ENCODE measurements at regions not wholly inside any gene's neighbourhood (a gene's known extent, or its start where the extent isn't known, plus 50 kb on each side); places are given as distances from the start of the nearest gene placed in this dataset.
A peak's percentile ranks its signal among the peaks of the same experiment; 100 is the strongest.

DNA sequence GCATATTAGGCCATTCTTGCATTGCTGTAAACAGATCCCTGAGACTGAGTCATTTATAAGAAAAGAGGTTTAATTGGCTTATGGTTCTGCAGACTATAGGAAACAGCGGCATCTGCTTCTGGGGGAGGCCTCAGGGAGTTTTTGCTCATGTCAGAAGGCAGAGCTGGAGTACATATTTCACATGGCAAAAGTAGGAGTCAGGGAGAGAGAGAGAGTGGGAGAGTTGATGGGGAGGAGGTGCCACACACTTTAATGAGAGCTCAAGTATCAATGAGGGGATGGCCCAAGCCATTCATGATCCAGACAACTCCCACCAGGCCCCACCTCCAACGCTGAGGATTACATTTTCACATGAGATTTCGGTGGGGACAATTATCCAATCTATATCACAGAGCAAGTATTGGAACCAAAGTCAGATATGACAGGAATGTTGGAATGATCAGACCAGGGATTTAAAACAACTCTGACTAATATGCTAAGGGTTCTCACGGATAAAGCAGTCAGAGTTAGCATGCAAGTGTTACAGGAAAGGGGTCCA, 795.3 kb upstream of the CELF2 start:
- DNase-seq = no peak

- DNase-seq = no peak
These were observed 794.5 kb upstream of the CELF2 start for GRCh38 chr10:10223131-10223530.

DNA sequence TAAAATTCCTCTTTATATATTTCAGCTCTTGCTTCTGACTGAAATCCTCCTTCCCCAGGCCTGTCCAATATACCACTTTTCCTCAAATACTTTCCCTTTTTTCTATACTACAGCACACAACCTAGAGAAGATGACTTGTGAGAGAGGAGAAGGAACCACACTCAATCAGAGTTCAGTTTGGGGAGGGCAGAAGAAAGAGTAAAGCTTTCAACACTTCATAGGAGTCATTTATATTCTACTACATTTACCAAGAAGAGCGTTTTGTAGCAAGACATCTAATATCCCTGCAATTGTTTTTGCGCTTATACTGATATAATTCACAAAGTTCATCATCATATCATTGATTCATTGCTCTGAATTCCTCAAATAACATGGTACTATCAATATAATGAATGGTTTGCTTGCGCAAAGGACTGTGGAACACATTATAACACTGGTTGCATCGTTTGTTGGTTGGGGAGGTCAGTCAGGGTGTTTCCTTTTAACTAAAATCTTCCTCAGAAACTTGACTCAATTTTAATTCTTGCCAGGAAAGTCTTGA, 792.5 kb upstream of the CELF2 start:
- DNase-seq = no peak

- DNase-seq = no peak
These were observed 784.4 kb upstream of the CELF2 start for GRCh38 chr10:10233229-10233628.

DNA sequence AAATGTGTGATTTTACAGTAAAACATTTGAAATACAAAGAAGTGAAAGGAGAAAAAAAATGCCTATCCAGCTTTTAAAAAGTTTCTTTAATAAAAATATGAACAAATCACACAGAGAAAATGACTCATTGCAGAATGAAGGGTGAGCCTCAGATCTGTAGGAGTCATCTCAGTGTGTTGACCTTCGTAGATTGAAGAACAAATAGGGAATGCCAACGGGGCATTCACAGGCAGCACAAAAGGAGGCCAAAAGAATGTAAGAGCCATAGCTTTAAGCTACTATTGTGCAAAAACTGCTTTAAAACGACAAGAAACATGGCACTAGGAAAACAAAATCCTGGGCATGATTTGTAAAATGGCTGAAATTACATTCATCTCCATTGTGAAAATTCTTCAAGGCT, 782.7 kb upstream of the CELF2 start:
- no peak for DNase-seq

DNA sequence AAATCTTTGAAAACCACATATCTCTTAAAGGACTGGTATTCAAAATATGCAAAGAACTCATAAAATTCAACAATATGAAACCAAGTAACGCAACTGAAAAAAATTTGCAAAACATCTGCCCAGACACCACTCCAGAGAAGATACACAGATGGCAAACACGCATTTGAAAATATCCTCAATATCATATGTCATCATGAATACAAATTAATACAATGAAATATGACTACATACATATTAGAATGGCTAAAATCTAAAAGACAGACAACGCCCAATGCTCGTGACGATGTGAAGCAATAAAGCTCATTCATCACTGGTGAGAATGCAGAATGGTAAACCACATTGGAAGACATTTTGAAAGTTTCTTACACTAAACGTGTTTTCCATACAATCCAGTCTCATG, 770.1 kb upstream of the CELF2 start:
- no peak for DNase-seq

DNA sequence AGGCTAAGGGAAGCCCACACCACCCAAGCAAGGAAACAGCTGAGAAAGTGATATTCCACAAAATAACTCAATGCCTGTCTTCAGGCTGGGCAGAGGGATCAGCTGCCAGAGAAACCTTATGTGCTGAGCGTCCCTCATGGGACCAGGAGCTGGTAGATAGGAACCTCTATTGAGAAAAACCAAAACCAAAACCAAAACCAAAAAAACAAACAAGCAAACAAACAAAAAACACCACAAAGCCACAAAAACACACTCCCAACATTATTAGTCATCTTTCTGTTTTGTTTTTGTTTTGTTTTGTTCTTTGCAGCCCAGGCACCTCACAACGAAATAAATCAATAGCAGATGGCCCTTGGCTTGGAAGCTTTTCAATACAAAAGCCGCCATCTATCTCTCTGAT, 760.8 kb upstream of the CELF2 start:
- DNase-seq = no peak

DNA sequence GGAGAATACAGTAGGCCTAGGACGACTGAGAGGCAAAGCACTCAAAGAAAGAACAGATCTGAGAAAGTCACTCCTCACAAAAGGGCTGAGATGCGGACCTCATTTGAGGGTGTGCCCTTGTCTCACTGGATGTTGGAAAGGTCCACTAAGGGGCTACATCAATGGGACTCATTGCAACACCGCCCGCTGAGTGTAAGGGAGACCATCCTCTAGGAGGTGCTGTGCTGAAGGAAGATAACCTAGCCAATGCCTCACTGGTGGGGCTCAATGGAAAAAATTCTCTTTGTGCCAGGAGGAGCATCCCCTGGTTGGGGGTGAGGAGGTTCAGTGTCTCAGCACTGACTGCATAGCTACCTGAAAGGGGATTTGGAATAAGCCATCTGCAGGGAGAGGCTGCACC, 758.7 kb upstream of the CELF2 start:
- no peak for DNase-seq

GRCh38 chr10:10270126-10271050, 747.3 kb upstream of the CELF2 start:
- no peak for DNase-seq

GRCh38 chr10:10271639-10272192, 746.0 kb upstream of the CELF2 start:
- DNase-seq = no peak

DNA sequence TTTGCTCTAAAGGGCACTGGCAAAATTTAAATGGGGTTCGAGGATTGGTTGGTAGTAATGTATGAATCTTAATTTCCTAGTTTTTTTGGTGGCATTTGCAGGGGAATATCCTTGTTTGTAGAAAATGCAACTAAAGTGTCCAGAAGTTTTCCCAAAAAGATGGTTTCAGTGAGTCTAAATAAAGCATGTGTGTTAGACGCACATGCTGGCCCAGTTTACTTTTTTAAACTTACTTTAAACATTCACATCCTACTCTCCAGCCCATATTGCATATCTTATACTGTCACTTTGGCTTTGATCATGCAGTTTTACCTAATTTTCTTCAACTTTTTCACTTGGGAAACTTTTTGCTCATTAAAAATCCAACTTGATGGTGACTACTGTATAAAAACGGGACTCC, 744.0 kb upstream of the CELF2 start:
- DNase-seq = no peak

- DNase-seq = no peak
These were observed 737.8 kb upstream of the CELF2 start for GRCh38 chr10:10279906-10280305.

DNA sequence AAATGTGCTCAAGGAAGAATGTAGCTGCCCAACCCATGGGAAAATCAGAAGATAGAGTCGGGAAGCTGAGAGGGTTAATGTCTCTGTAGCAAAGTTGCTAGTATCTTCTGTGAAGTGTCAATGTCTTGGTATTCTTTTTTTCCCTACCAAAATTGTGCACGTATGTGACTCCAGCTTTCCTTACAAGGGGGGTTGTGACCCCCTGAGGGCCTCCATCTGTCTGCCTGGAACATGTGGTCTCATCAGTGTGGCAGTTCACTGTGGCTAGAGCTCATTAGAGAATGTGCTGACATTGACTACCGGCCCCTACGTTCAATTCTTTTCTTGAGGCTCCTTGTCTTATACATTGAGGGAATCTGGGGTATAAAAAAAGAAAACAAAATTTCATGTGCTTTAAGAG, 725.2 kb upstream of the CELF2 start:
- no peak for DNase-seq

DNA sequence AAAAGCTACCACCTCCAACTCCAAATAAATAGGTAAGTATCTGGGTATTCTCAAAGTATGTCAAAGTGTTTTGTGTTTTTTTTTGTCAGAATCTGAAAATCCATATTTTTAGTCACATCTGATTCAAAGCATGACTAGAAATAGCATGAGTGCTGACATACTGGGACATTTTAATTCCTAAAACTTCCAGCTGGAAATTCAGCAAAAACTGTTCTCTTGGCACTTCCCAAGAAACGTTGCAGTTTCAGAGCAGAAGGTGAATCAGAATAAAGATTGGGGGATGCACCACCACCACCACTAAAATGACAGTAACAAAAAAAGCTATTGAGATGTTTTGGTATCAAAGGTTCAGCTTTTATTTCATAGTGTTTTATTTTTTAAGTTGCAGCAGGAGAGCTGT, 724.6 kb upstream of the CELF2 start:
- no peak for DNase-seq

DNA sequence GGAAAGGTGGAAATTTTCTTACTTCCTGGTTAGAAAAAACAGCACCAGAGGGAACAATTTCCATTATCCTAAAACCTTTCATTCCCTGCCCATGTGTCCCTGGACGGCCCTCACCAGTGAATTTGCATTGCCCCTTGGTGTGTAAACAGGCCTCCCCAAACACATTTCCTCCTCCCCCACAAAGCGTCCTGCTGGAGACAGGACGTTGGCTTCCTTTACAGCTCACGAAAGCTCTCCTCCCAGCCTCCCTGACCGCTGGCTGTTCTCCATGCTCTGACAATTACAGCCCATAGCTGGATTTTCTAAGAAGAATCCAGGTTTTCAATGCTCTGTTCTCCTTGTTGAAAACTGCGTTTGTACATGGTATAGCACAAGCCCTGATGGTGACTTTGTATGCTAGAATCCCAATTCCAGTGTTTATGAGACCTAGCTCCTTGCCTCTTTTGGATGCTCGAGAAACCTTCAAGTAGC, 724.2 kb upstream of the CELF2 start:
- DNase-seq = peak; percentile 79

DNA sequence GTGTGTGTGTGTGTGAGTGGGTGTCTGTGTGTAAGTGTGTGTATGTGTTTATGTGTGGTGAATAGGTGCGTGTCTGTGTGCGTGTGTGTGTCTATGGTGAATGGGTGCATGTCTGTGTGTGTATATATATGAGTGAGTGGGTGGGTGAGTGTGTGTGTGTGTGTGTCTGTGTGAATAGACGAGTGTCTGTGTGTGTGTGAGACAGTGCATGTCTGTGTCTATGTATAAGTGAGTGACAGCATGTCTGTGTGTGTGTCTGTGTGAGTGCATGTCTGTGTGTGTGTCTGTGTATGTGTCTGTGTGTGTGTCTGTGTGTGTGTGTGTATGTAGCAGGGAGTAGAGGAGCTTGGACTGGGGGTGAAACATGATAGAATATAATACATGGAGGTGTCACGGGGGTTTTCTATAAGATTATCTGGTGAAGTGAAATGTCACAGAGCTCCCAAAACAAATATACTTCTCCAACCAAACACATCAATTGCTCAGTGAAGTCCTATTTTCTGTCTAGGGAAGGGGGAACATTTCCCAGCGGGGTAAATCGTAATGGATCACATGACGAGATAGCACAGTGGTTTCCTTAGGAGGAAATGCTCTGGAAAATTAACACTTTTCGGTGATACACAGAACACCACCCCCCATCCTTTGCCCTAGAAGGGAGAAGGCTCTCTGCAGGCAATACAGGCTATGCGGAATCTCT, 723.3 kb upstream of the CELF2 start:
- DNase-seq = no peak

- DNase-seq = no peak
These were observed 722.7 kb upstream of the CELF2 start for GRCh38 chr10:10294881-10295529.

DNA sequence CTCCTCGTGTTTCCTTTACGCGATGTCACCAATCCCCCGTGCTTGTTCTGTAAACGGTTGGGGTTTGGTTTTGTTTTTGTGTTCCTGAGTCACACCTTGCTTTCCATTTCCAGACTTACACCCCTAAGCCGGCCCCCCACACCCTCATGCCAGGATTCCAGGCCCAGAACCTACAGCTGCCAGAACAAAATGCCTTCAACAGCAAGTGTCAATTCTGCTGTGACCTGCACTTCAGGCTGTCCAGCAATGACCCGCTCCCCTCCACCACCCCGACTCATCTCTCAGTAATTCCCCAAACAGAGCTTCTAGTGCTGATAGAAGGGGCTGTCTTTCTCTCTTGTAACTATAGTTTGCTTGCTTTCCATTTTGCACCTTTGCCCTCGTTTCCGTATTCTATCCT, 722.1 kb upstream of the CELF2 start:
- no peak for DNase-seq

DNA sequence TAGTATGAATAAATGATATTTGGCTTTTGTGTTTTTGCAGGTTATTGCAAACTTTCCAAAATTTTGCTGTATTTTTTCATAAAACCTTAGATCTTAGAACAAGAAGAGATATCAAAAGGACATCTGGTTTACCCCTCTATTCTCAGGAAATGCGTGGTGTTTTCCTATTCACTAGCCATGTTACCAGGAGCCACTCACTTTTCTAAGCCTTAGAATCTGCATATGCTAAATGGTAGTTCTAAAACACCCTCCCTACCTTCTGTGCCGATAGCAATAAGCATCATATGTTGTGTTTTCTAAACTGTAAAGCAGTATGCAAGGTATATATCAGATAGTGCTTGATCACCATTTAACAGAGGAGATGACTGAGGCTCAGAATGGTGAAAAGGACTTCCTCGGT, 715.0 kb upstream of the CELF2 start:
- DNase-seq = no peak

GRCh38 chr10:10307036-10307435, 710.6 kb upstream of the CELF2 start:
- no peak for DNase-seq

GRCh38 chr10:10307551-10307950, 710.1 kb upstream of the CELF2 start:
- DNase-seq = no peak

GRCh38 chr10:10310498-10310897, 707.2 kb upstream of the CELF2 start:
- DNase-seq = no peak

DNA sequence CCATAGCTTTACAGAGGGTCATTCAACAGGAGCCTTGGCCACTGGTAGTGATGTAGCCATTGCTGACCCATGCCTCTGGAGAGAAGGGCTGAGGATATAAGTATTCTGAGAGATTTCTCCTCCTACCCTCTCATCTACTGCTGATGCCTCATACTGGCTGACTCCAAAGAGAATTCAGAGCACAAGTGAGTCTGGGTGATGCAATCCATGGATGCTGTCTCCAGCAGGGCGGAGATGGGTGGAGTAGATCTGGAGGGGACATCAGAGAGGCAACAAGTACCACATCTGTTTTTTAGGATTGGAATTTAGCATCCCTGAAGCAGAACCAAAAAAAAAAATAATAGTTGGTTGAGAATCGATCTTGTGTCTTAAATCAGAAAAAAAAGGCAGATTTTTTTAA, 705.7 kb upstream of the CELF2 start:
- DNase-seq = no peak
